HAP-1 (cell line): ENCODE measurements at regions not wholly inside any gene's neighbourhood (a gene's known extent, or its start where the extent isn't known, plus 50 kb on each side); places are given as distances from the start of the nearest gene placed in this dataset.

Experiments used
- DNase-seq, 2 experiments: peaks; one replicate each; pipeline ENCODE4 v3.0.0-alpha.2; 2016 to 2020; ENCODE audit warnings: low spot score in 2 of 2
- H3K27me3 ChIP-seq: fragments of 250-450 bp; sonication (Bioruptor Pico); 2 replicates; pipeline ENCODE4 v1.5.1; 2020; ENCODE audit warnings: low read depth, mild to moderate bottlenecking, moderate library complexity
- H3K36me3 ChIP-seq: fragments of 250-450 bp; sonication (Bioruptor Pico); replicated peaks from 2 replicates; pipeline ENCODE4 v1.5.1; 2020; ENCODE audit warnings: mild to moderate bottlenecking
- H3K4me1 ChIP-seq: fragments of 250-450 bp; sonication (Bioruptor Pico); 2 replicates; pipeline ENCODE4 v1.5.1; 2020; ENCODE audit warnings: mild to moderate bottlenecking
- H3K4me3 ChIP-seq: fragments of 250-450 bp; sonication (Bioruptor Pico); 2 replicates; pipeline ENCODE4 v1.5.1; 2020; ENCODE audit warnings: mild to moderate bottlenecking, moderate library complexity
- H3K9me3 ChIP-seq: fragments of 250-450 bp; sonication (Bioruptor Pico); 2 replicates; pipeline ENCODE4 v1.5.1; 2020; ENCODE audit warnings: mild to moderate bottlenecking, moderate library complexity
- in situ Hi-C: fragments of 300-500 bp; cut with MboI; formaldehyde crosslinking; loops from 3 replicates; pipeline ENCODE4 v1.14.3; 2020; ENCODE audit warnings: low sequenced_read_pairs, inconsistent platforms, mixed read lengths

DNA sequence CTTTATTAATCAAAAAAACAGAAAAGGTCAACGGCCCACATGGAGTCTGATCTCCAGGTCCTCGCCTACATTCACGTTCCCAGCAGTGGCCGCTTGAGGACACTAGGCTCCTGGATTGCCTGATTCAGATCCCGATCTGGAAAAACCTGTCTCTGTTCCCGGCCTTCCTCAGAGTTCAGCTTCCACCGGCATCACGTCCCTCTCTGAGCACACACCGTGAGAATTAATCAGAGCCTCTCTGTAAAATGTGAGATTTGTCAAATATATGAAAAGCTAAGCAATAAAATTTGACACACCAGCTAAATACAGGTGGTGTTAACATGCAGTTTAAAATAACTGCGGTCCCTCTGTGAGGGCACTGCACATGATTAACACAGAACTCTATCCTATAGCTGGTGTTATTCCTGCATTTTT lies 122.8 kb upstream of the COL21A1 start:
- Histone ChIP-seq H3K4me3 (no peak overlapping the region), H3K4me1 (peaks cover 1% of the 10 kb centered on the region; the same call in 1 of the 2 replicates), H3K36me3 (no peaks in the 10 kb centered on the region), H3K27me3 (no peaks in the 10 kb centered on the region), H3K9me3 (no peaks in the 10 kb centered on the region)
- in situ Hi-C loops = no loop called here
- DNase-seq = no peak

DNA sequence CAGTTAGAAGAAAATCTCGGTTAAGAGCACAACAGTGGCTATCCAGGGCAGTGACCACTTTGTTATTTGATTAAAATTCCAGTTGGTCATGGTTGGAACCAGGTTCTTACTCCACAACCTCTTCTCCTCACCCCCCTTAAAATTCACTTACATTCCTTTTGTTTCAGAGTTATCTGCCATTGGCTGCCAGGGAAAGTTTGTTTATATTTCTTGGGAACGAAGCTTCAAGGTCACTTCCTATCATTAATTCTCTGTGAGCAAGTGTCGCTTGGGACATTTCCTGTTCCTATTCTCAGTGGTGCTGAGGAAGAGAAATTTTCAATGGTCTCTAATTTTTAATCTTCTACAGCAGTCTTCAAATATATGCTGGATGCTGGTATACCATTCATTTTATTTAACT lies 121.1 kb upstream of the COL21A1 start:
- in situ Hi-C loops = no loop called here
- Histone ChIP-seq H3K4me1 (peaks cover 7% of the 10 kb centered on the region), H3K9me3 (no peaks in the 10 kb centered on the region), H3K27me3 (no peaks in the 10 kb centered on the region), H3K4me3 (no peak overlapping the region), H3K36me3 (no peaks in the 10 kb centered on the region)
- DNase-seq = no peak

GRCh38 chr6:56366141-56366852 lies 118.9 kb upstream of the COL21A1 start:
- Histone ChIP-seq H3K4me1 (peaks cover 7% of the 10 kb centered on the region), H3K9me3 (no peaks in the 10 kb centered on the region), H3K27me3 (no peaks in the 10 kb centered on the region), H3K4me3 (no peak overlapping the region), H3K36me3 (no peaks in the 10 kb centered on the region)
- no peak for DNase-seq
- in situ Hi-C loops = no loop called here

- no peak overlapping the region for H3K4me3 ChIP-seq
- H3K36me3 ChIP-seq = no peaks in the 10 kb centered on the region
- H3K9me3 ChIP-seq = no peaks in the 10 kb centered on the region
- H3K27me3 ChIP-seq = no peaks in the 10 kb centered on the region
- DNase-seq = no peak
- in situ Hi-C loops = loop anchor here (5.0 kb wide), 1 partner anchor 227 kb away; no protein-coding TSS in a partner anchor
- peaks cover 7% of the 10 kb centered on the region for H3K4me1 ChIP-seq
Observed at GRCh38 chr6:56364827-56365339, 117.5 kb upstream of the COL21A1 start.

DNA sequence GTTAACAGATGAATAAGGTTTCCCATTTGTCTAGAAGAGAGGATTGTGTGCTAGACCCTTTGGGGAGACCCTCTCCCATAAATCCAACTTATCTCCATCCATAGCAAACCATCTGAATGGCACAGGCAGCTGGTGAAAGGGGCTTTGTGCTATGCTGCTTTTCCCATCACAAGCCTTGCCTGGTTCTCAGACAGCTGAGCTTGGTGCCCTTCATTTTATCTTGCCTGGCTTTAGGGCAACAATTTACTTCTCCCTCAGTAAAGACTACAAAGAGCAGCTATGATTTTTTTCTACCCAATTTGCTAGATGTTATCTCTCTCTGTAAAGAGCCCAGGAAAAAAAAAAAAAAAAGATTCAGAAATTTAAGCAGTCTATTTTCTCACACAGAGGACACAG lies 117.0 kb upstream of the COL21A1 start:
- Histone ChIP-seq H3K27me3 (no peaks in the 10 kb centered on the region), H3K36me3 (no peaks in the 10 kb centered on the region), H3K9me3 (no peaks in the 10 kb centered on the region), H3K4me3 (no peak overlapping the region), H3K4me1 (peaks cover 7% of the 10 kb centered on the region)
- DNase-seq = no peak
- in situ Hi-C loops = loop anchor here (5.0 kb wide), 1 partner anchor 228 kb away; no protein-coding TSS in a partner anchor

DNA sequence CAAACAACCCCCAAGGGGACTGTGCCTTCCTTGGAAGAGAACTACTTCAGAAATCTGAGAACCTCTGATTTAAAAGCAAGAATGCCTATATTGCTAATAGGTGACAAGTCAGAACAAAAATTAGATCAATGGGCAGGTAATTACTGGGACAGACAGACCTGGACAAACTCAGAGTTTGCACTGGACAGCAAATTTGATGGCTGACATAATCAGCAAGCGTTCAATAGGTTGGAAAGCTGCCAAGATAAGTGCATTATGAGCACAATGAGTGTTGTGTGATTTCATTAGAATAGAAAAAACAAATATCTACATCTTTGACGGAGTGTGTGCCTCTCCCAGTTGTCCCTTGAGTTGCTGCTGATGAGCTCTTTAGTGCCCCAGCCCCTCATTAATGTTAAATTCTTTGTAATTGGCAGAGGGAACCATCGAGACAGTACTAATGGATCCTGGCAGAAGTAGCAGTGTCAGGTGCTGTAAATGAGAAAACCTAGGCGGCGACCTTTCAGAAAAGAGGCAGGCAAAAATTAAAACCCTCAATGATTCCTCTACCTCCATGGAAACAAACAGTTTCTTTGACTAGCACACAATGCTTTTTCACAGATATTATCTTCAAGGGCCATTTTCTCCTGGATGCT lies 116.5 kb upstream of the COL21A1 start:
- in situ Hi-C loops = loop anchor here (5.0 kb wide), 1 partner anchor 228 kb away; no protein-coding TSS in a partner anchor

GRCh38 chr6:56361812-56362211 lies 114.4 kb upstream of the COL21A1 start:
- no peak overlapping the region for H3K4me3 ChIP-seq
- no peak for DNase-seq
- no peaks in the 10 kb centered on the region for H3K27me3 ChIP-seq
- no peaks in the 10 kb centered on the region for H3K9me3 ChIP-seq
- H3K36me3 ChIP-seq = no peaks in the 10 kb centered on the region
- in situ Hi-C loops = loop anchor here (5.0 kb wide), 1 partner anchor 230 kb away; no protein-coding TSS in a partner anchor
- H3K4me1 ChIP-seq = peaks cover 7% of the 10 kb centered on the region

More for the DNA sequence above, 116.5 kb upstream of the COL21A1 start:
- Histone ChIP-seq H3K27me3 (no peaks in the 10 kb centered on the region), H3K9me3 (no peaks in the 10 kb centered on the region), H3K4me3 (no peak overlapping the region), H3K4me1 (peaks cover 7% of the 10 kb centered on the region), H3K36me3 (no peaks in the 10 kb centered on the region)
- DNase-seq = no peak

GRCh38 chr6:56359201-56359899 lies 112.0 kb upstream of the COL21A1 start:
- peak; percentile 79 to 80 for DNase-seq
- in situ Hi-C loops = no loop called here
- H3K36me3 ChIP-seq = no peaks in the 10 kb centered on the region
- H3K4me3 ChIP-seq = no peak overlapping the region
- no peaks in the 10 kb centered on the region for H3K9me3 ChIP-seq
- no peaks in the 10 kb centered on the region for H3K27me3 ChIP-seq
- no peaks in the 10 kb centered on the region; the same call in 1 of the 2 replicates for H3K4me1 ChIP-seq

- no peaks in the 10 kb centered on the region for H3K36me3 ChIP-seq
- no peaks in the 10 kb centered on the region for H3K4me1 ChIP-seq
- DNase-seq = no peak
- no peak overlapping the region for H3K4me3 ChIP-seq
- no peaks in the 10 kb centered on the region for H3K27me3 ChIP-seq
- in situ Hi-C loops = no loop called here
- H3K9me3 ChIP-seq = no peaks in the 10 kb centered on the region
Observed at GRCh38 chr6:56357616-56358373, 110.4 kb upstream of the COL21A1 start.

DNA sequence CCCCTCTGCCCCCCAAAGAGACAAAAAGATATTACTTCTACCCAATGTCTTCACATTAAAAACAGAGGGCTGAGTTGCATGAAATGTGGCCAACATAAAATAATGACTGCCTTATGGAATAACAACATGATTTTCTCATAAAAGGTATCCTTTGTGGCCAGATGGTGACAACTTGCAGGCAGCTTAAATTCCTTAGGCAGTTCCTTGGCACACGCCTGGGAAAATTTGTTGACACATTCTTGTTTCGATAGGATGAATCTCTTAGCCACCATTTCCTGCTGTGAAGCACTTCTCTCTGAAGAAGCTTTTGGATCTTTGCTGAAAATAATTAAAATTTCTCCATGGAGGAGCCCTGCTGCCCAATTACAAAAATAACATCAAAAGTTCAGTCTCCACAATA lies 109.0 kb upstream of the COL21A1 start:
- in situ Hi-C loops = no loop called here
- Histone ChIP-seq H3K4me3 (no peak overlapping the region), H3K27me3 (no peaks in the 10 kb centered on the region), H3K9me3 (no peaks in the 10 kb centered on the region), H3K4me1 (no peaks in the 10 kb centered on the region), H3K36me3 (no peaks in the 10 kb centered on the region)
- DNase-seq = no peak

DNA sequence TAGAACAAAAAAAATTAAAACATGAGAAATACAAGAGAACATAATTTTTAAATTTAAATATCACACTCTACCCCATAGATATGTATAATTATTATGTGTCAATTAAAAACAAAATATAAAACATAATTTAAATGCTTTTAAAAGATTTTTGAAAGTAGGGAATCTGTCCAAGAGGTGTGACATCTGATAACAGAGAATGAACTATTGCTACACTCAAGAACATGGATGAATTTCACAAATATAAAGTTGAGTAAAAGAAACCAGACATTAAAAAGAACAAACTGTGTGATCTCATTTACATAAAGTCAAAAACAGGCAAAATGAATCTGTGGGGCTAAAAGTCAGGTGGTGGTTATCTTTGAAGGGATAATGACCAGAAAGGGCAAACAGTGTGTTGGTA lies 106.5 kb upstream of the COL21A1 start:
- in situ Hi-C loops = no loop called here

GRCh38 chr6:56350628-56351260 lies 103.4 kb upstream of the COL21A1 start:
- H3K36me3 ChIP-seq = no peaks in the 10 kb centered on the region
- H3K4me3 ChIP-seq = no peak overlapping the region
- no peaks in the 10 kb centered on the region for H3K9me3 ChIP-seq
- DNase-seq = no peak
- H3K27me3 ChIP-seq = no peaks in the 10 kb centered on the region
- H3K4me1 ChIP-seq = no peaks in the 10 kb centered on the region
- in situ Hi-C loops = no loop called here

More for the DNA sequence above, 106.5 kb upstream of the COL21A1 start:
- H3K27me3 ChIP-seq = no peaks in the 10 kb centered on the region
- no peaks in the 10 kb centered on the region for H3K4me1 ChIP-seq
- H3K4me3 ChIP-seq = no peak overlapping the region
- DNase-seq = no peak
- no peaks in the 10 kb centered on the region for H3K36me3 ChIP-seq
- no peaks in the 10 kb centered on the region for H3K9me3 ChIP-seq

DNA sequence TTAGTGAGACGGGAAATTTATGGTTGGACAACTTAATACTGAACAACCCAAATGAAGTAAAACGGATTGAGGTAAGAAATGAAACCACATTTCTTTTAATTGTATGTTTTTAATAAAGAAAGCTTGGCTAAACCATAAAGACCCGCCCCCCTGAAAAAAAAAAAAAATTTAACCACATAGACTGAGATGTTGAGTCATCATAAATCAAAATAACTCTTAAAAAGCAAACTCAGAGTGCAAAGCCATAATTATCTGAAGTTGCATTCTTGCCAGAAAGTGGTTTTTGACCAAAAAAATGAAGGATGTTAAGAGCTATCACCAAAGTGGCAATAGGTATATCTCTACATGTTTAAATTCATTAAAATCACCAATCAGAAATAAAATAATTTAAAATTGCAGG lies 101.8 kb upstream of the COL21A1 start:
- Histone ChIP-seq H3K4me1 (no peaks in the 10 kb centered on the region), H3K4me3 (no peak overlapping the region), H3K9me3 (no peaks in the 10 kb centered on the region), H3K36me3 (no peaks in the 10 kb centered on the region), H3K27me3 (no peaks in the 10 kb centered on the region)
- no peak for DNase-seq
- in situ Hi-C loops = no loop called here
